HG02973 (cell line): ENCODE measurements at regions not wholly inside any gene's neighbourhood (a gene's known extent, or its start where the extent isn't known, plus 50 kb on each side); places are given as distances from the start of the nearest gene placed in this dataset.

Source experiments
- ATAC-seq: cut with Tn5 transposase; IDR thresholded peaks from one replicate; pipeline ENCODE4 v1.9.1; 2021; ENCODE audit warnings: moderate library complexity; ENCODE audit not compliant: unreplicated experiment

GRCh38 chr4:135338181-135338580 is 1136.6 kb upstream of the PABPC4L start:
- ATAC-seq = no peak

- no peak for ATAC-seq
Measured at GRCh38 chr4:135325264-135325663, 1123.7 kb upstream of the PABPC4L start.

- no peak for ATAC-seq
Measured at GRCh38 chr4:135319685-135320084, 1118.1 kb upstream of the PABPC4L start.

GRCh38 chr4:135316266-135316779 is 1114.7 kb upstream of the PABPC4L start:
- ATAC-seq = no peak

GRCh38 chr4:135290136-135290535 is 1088.5 kb upstream of the PABPC4L start:
- ATAC-seq = no peak

- no peak for ATAC-seq
Measured at GRCh38 chr4:135283934-135284333, 1082.3 kb upstream of the PABPC4L start.

GRCh38 chr4:135282676-135283075 is 1081.1 kb upstream of the PABPC4L start:
- ATAC-seq = no peak

- ATAC-seq = no peak
Measured at GRCh38 chr4:135281230-135281629, 1079.6 kb upstream of the PABPC4L start.

- ATAC-seq = no peak
Measured at GRCh38 chr4:135277980-135278315, 1076.4 kb upstream of the PABPC4L start.

- ATAC-seq = no peak
Measured at GRCh38 chr4:135277068-135277979, 1075.7 kb upstream of the PABPC4L start.

GRCh38 chr4:135274416-135274815 is 1072.8 kb upstream of the PABPC4L start:
- ATAC-seq = no peak

GRCh38 chr4:135269125-135269890 is 1067.7 kb upstream of the PABPC4L start:
- no peak for ATAC-seq

- ATAC-seq = no peak
Measured at GRCh38 chr4:135268369-135268768, 1066.8 kb upstream of the PABPC4L start.

GRCh38 chr4:135267148-135267865 is 1065.7 kb upstream of the PABPC4L start:
- no peak for ATAC-seq

GRCh38 chr4:135256111-135256510 is 1054.5 kb upstream of the PABPC4L start:
- no peak for ATAC-seq

- ATAC-seq = no peak
Measured at GRCh38 chr4:135250040-135250439, 1048.5 kb upstream of the PABPC4L start.

GRCh38 chr4:135249024-135249423 is 1047.4 kb upstream of the PABPC4L start:
- no peak for ATAC-seq

- no peak for ATAC-seq
Measured at GRCh38 chr4:135244696-135245095, 1043.1 kb upstream of the PABPC4L start.

GRCh38 chr4:135244056-135244455 is 1042.5 kb upstream of the PABPC4L start:
- ATAC-seq = no peak

- no peak for ATAC-seq
Measured at GRCh38 chr4:135240796-135241195, 1039.2 kb upstream of the PABPC4L start.

GRCh38 chr4:135239964-135240363 is 1038.4 kb upstream of the PABPC4L start:
- no peak for ATAC-seq
